ENCODE measurements at regions not wholly inside any gene's neighbourhood (a gene's known extent, or its start where the extent isn't known, plus 50 kb on each side); places are given as distances from the start of the nearest gene placed in this dataset.
A peak's percentile ranks its signal among the peaks of the same experiment; 100 is the strongest.
"Not testable (repeated sequence)": the region's sequence is repeated elsewhere in the genome, so short reads cannot be mapped to it uniquely, and the experiment has no call there.

DNA sequence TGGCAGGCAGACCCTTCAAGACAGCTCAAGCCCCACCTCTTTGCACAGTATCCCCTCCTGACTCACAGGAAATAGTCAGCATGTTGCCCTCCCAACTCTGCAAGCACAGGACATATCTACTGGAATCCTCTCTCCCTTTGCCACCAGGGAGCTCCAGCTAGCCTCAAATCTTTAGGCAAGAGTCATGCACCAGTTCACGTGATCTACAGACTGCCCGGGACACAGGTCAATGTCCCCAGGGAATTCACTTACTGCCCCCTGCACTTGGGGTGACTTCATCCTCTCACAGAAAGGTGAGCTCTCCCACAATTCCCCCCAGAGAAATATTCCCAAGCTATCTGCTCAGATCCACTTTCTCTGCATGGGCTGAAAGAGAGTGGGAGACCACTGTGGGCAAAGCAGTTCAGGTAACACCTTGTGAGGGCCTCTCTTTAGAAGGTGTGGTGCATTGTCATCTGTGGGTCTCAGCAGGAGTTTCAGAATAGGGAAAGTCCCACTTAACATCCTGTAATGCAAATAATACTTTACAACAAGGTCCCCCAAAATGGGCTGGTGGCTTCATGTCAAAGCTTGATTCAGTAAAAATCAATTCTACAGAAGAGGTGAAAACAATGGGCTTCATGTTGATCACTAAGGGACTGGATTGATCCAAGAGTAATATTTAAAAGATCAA is 129.9 kb downstream of the NOC3L start:
- no peak for DNase-seq

GRCh38 chr10:94235461-94235860 is 127.3 kb downstream of the NOC3L start:
- DNase-seq, result no peak

DNA sequence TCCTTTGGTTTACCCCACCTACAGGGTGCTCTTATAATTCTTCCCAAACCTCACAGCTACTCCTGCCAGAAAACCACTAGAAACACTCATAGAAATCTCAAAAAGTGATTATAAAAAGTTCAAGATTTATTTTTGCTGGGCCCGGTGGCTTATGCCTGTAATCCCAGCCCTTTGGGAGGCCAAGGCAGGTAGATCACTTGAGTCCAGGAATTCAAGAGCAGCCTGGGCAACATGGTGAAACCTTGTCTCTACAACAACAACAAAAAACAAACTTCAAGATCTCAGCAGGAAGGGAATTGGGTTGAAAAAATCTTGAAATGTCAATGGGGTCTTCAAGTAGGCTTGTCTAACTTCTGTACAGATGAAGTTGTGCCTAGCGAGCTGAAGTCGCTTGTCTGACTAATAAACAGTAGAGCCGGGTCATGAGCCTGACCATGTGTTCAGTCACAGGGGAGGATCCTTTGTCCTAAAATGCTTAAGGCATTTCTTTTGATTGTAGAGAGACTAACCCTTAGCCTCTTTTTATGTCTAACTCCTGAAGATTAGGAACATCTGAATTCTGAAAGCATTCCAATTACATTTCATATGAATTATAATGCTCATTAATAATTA is 124.6 kb downstream of the NOC3L start:
- DNase-seq, result no peak

GRCh38 chr10:94239696-94240095 is 123.0 kb downstream of the NOC3L start:
- no peak for DNase-seq

DNA sequence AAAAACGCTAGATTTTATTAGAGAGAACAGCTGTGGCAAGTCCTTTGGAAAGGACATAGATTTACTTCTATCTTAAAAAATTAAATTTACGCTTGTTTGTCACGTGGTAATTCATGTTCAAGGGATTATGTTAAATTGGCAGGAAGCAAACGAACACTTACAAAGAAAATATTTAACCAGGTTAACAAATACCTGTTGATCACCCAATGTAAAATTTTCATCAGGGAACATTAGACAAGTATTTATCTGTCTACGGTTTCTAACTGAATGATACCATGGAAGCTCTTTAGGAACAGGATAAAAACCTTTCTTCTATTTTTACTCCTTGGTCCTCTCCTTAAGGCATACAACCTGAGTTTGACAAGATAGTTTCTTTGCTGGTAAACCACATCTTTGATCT is 122.2 kb downstream of the NOC3L start:
- no peak for DNase-seq

- no peak for DNase-seq
Measured at GRCh38 chr10:94240901-94241300, 121.8 kb downstream of the NOC3L start.

GRCh38 chr10:94251098-94251497 is 111.6 kb downstream of the NOC3L start:
- no peak for DNase-seq

GRCh38 chr10:94251568-94251967 is 111.2 kb downstream of the NOC3L start:
- no peak for DNase-seq

- not testable (repeated sequence) for DNase-seq
Measured at GRCh38 chr10:94257407-94257806, 105.3 kb downstream of the NOC3L start.

- DNase-seq, result no peak
Measured at GRCh38 chr10:94260455-94260854, 102.3 kb downstream of the NOC3L start.

GRCh38 chr10:94264085-94264484 is 98.7 kb downstream of the NOC3L start:
- DNase-seq, result no peak

GRCh38 chr10:94266091-94266490 is 96.6 kb downstream of the NOC3L start:
- DNase-seq, result no peak

DNA sequence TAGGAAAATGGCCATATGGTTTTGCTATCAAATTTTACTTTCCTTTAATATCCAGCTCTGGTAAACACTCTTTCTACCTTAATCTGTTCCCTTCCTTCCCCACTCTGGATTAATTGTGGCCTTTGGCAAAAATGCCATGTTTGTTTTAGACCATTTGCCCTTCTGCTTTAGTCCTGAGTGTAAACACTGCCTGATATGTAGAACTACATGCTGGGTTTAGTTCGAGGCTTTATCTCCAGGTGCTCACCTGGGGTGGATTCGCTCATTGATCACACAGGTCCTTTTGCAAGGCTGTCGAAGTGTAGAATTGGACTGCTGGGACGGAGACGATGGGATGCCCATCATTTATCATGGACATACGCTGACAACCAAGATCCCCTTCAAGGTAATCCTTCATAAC is 94.1 kb downstream of the NOC3L start:
- no peak for DNase-seq

- no peak for DNase-seq
Measured at GRCh38 chr10:94274142-94274787, 88.5 kb downstream of the NOC3L start.

GRCh38 chr10:94276140-94276539 is 86.6 kb downstream of the NOC3L start:
- no peak for DNase-seq

- DNase-seq, result no peak
Measured at GRCh38 chr10:94277450-94277849, 85.3 kb downstream of the NOC3L start.

DNA sequence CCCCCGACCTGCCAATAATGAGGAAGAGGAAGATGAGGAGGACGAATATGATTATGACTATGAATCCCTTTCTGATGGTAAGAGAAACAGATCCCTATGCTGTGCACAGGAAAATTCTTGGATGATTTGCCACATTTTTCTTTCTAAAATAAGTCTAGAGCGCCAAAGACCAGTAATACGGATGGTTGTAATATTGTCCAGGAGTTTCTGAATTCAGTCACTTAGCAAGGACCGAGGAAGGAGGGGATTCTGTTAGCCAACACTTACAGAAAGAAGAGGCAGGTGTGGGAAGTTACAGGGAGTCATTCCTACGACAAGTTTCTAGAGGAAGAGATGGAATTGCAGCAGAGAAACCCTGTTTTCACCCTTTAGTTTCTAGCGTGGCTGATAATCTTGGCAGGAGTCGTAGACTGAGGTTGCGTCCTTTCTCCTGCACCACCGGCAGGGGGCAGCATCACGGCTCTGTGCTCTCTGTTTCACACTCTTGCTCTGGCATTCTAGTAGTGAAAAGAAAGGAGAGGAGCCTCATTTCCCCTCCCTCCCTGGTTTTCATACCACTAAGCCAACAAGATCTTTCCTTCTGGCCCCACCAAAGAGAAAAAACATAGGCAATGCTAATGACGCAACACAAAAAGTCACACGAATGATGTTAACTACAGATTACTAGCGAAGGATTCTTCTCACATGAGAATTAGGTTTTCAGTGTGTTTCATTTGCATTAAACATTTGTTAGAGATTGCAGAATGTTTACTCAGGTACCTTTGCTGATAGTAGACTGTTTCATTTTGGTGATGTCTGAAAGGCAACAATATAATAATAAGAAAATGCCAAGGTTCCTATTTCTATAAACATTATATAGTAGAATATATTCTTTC is 82.7 kb downstream of the NOC3L start:
- DNase-seq, result peak; percentile 50 to 60

DNA sequence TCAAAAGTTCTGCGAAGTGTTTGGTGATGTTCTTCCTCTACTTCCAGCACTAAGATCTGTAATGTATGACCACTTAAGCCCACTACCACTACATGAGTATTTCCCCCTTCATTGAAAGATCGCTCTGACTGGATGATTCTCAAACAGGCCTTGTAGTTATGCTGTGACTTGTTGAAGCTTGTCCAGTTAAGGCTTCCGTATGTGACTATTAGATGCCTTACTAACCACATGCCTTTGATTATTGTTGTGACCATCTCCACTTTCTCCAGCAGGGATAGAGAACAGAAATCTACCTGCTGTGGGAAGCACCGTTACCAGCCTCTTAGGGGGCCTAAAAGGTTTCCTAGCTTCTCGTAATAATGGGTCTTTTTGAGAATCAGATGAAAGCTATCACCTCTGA is 81.1 kb downstream of the NOC3L start:
- no peak for DNase-seq

DNA sequence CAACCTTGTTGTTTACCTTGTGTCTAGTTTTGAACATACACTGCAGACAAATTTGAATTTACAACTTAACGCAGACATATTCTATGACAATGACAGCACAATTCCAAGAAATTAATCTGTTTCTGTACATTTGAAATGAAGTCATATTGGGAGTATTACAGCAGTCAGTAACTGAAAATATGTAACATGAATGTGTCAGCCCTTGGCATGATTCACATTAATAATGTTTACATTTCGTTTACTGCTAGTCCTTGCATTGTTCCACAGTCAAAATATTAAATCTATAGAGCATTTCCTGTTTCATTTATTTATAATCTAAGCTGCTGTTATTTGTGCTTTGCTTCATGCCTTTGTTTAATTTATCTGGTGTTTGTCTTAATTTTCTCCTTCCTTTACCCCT is 80.4 kb downstream of the NOC3L start:
- no peak for DNase-seq
